A204.1 (cell line): ENCODE measurements at regions not wholly inside any gene's neighbourhood (a gene's known extent, or its start where the extent isn't known, plus 50 kb on each side); places are given as distances from the start of the nearest gene placed in this dataset.
A peak's percentile ranks its signal among the peaks of the same experiment; 100 is the strongest.
"Not testable (repeated sequence)": the region's sequence is repeated elsewhere in the genome, so short reads cannot be mapped to it uniquely, and the experiment has no call there.

Experiments used
- FAIRE-seq: peaks from 2 replicates; lab custom pipeline; 2012; peaks lifted over from hg19 to GRCh38; lab: Jason Lieb, UNC

- FAIRE-seq: no peak
Observed at GRCh38 chr21:14754682-14755081, 208.6 kb upstream of the SAMSN1 start.

- FAIRE-seq: no peak
Observed at GRCh38 chr21:14754259-14754604, 208.1 kb upstream of the SAMSN1 start.

GRCh38 chr21:14753466-14754258, 207.5 kb upstream of the SAMSN1 start:
- no peak for FAIRE-seq

- no peak for FAIRE-seq
Observed at GRCh38 chr21:14753069-14753465, 207.0 kb upstream of the SAMSN1 start.

- FAIRE-seq: no peak
Observed at GRCh38 chr21:14752345-14752909, 206.3 kb upstream of the SAMSN1 start.

GRCh38 chr21:14751602-14752344, 205.7 kb upstream of the SAMSN1 start:
- no peak for FAIRE-seq

- no peak for FAIRE-seq
Observed at GRCh38 chr21:14751011-14751410, 204.9 kb upstream of the SAMSN1 start.

GRCh38 chr21:14750041-14750440, 203.9 kb upstream of the SAMSN1 start:
- FAIRE-seq: no peak

- no peak for FAIRE-seq
Observed at GRCh38 chr21:14748662-14749061, 202.5 kb upstream of the SAMSN1 start.

GRCh38 chr21:14744368-14744767, 198.3 kb upstream of the SAMSN1 start:
- no peak for FAIRE-seq

- no peak for FAIRE-seq
Observed at GRCh38 chr21:14742119-14742518, 196.0 kb upstream of the SAMSN1 start.

- FAIRE-seq: no peak
Observed at GRCh38 chr21:14741256-14741655, 195.1 kb upstream of the SAMSN1 start.

GRCh38 chr21:14740692-14741091, 194.6 kb upstream of the SAMSN1 start:
- FAIRE-seq: no peak

GRCh38 chr21:14740116-14740515, 194.0 kb upstream of the SAMSN1 start:
- no peak for FAIRE-seq

GRCh38 chr21:14739590-14739989, 193.5 kb upstream of the SAMSN1 start:
- no peak for FAIRE-seq

- FAIRE-seq: not testable (repeated sequence)
Observed at GRCh38 chr21:14738576-14738975, 192.5 kb upstream of the SAMSN1 start.

- FAIRE-seq: peak; percentile 84
Observed at GRCh38 chr21:14737922-14738321, 191.8 kb upstream of the SAMSN1 start.

- FAIRE-seq: no peak
Observed at GRCh38 chr21:14737284-14737691, 191.2 kb upstream of the SAMSN1 start.

GRCh38 chr21:14736672-14737071, 190.6 kb upstream of the SAMSN1 start:
- no peak for FAIRE-seq

GRCh38 chr21:14736162-14736561, 190.0 kb upstream of the SAMSN1 start:
- FAIRE-seq: no peak

- FAIRE-seq: no peak
Observed at GRCh38 chr21:14734833-14735232, 188.7 kb upstream of the SAMSN1 start.

GRCh38 chr21:14734191-14734590, 188.1 kb upstream of the SAMSN1 start:
- no peak for FAIRE-seq

GRCh38 chr21:14725219-14725618, 179.1 kb upstream of the SAMSN1 start:
- peak; percentile 88 for FAIRE-seq
